ENCODE measurements at regions not wholly inside any gene's neighbourhood (a gene's known extent, or its start where the extent isn't known, plus 50 kb on each side); places are given as distances from the start of the nearest gene placed in this dataset.
"Not testable (repeated sequence)": the region's sequence is repeated elsewhere in the genome, so short reads cannot be mapped to it uniquely, and the experiment has no call there.

GRCh38 chr10:4276151-4276550, 491.1 kb upstream of the KLF6 start:
- no peak for DNase-seq (ENCODE audit: low read depth)
- TF ChIP-seq CTCF (IDR thresholded peaks at IDR 0.05; ENCODE audit: insufficient read depth, low read depth, low read length, missing control alignments): no peak
- H3K4me3 ChIP-seq (ENCODE audit: low read length): no peak overlapping the region

GRCh38 chr10:4274671-4275070, 489.7 kb upstream of the KLF6 start:
- H3K4me3 ChIP-seq (ENCODE audit: low read length); DNase-seq (ENCODE audit: low read depth): not testable (repeated sequence)

- no peak overlapping the region for H3K4me3 ChIP-seq (ENCODE audit: low read length)
- no peak for DNase-seq (ENCODE audit: low read depth)
- TF ChIP-seq CTCF (IDR thresholded peaks at IDR 0.05; ENCODE audit: insufficient read depth, low read depth, low read length, missing control alignments): no peak
These were observed 486.2 kb upstream of the KLF6 start for GRCh38 chr10:4271193-4271592.

- no peak overlapping the region for H3K4me3 ChIP-seq (ENCODE audit: low read length)
- DNase-seq (ENCODE audit: low read depth): peak; percentile 84
- no peak for TF ChIP-seq CTCF (IDR thresholded peaks at IDR 0.05; ENCODE audit: insufficient read depth, low read depth, low read length, missing control alignments)
These were observed 485.1 kb upstream of the KLF6 start for GRCh38 chr10:4270116-4270515.

- not testable (repeated sequence) for H3K4me3 ChIP-seq (ENCODE audit: low read length); DNase-seq (ENCODE audit: low read depth)
These were observed 483.5 kb upstream of the KLF6 start for GRCh38 chr10:4268490-4268889.

GRCh38 chr10:4267086-4267773, 482.2 kb upstream of the KLF6 start:
- TF ChIP-seq CTCF (IDR thresholded peaks at IDR 0.05; ENCODE audit: insufficient read depth, low read depth, low read length, missing control alignments): peak; percentile 40
- H3K4me3 ChIP-seq (ENCODE audit: low read length): no peak overlapping the region
- peak; percentile 39 for DNase-seq (ENCODE audit: low read depth)

GRCh38 chr10:4266416-4267085, 481.5 kb upstream of the KLF6 start:
- DNase-seq (ENCODE audit: low read depth): peak; percentile 71
- TF ChIP-seq CTCF (IDR thresholded peaks at IDR 0.05; ENCODE audit: insufficient read depth, low read depth, low read length, missing control alignments): no peak

GRCh38 chr10:4265964-4266363, 481.0 kb upstream of the KLF6 start:
- DNase-seq (ENCODE audit: low read depth): no peak
- H3K4me3 ChIP-seq (ENCODE audit: low read length): no peak overlapping the region
- no peak for TF ChIP-seq CTCF (IDR thresholded peaks at IDR 0.05; ENCODE audit: insufficient read depth, low read depth, low read length, missing control alignments)

More at GRCh38 chr10:4266416-4267085, 481.5 kb upstream of the KLF6 start:
- no peak overlapping the region for H3K4me3 ChIP-seq (ENCODE audit: low read length)
